H9 (cell line): ENCODE measurements at regions not wholly inside any gene's neighbourhood (a gene's known extent, or its start where the extent isn't known, plus 50 kb on each side); places are given as distances from the start of the nearest gene placed in this dataset.

Experiments
- DNase-seq: peaks from one replicate; pipeline ENCODE4 v3.0.0-alpha.2; 2017
- H2AFZ ChIP-seq: one replicate; pipeline ENCODE4 v1.6.1; 2013; ENCODE audit warnings: mild to moderate bottlenecking, low read length, control low read depth, moderate library complexity
- H2AK5ac ChIP-seq: 2 replicates; pipeline ENCODE4 v1.6.1; 2013; ENCODE audit warnings: low read length, control low read depth, mixed read lengths; ENCODE audit not compliant: insufficient read length
- H2BK120ac ChIP-seq: one replicate; pipeline ENCODE4 v1.6.1; 2013; ENCODE audit warnings: low read depth, mild to moderate bottlenecking, low read length, control low read depth, inconsistent platforms; ENCODE audit not compliant: poor library complexity, severe bottlenecking
- H2BK12ac ChIP-seq: 2 replicates; pipeline ENCODE4 v1.6.1; 2013; ENCODE audit warnings: low read length, control low read depth, mixed read lengths, low read depth; ENCODE audit not compliant: insufficient read length
- H2BK15ac ChIP-seq: 2 replicates; pipeline ENCODE4 v1.6.1; 2013; ENCODE audit warnings: low read depth, low read length, control low read depth
- H2BK20ac ChIP-seq: one replicate; pipeline ENCODE4 v1.6.1; 2013; ENCODE audit warnings: low read depth, mild to moderate bottlenecking, low read length, control low read depth, inconsistent platforms; ENCODE audit not compliant: poor library complexity, severe bottlenecking
- H2BK5ac ChIP-seq: 2 replicates; pipeline ENCODE4 v1.6.1; 2013; ENCODE audit warnings: low read length, control low read depth, mixed read lengths; ENCODE audit not compliant: insufficient read length
- H3K14ac ChIP-seq: 2 replicates; pipeline ENCODE4 v1.6.1; 2013; ENCODE audit warnings: low read length, control low read depth; ENCODE audit not compliant: insufficient read depth
- H3K18ac ChIP-seq: 2 replicates; pipeline ENCODE4 v1.6.1; 2013; ENCODE audit warnings: low read depth, mild to moderate bottlenecking, mixed read lengths, low read length, control low read depth; ENCODE audit not compliant: insufficient read length
- H3K23ac ChIP-seq: 2 replicates; pipeline ENCODE4 v1.6.1; 2013; ENCODE audit warnings: low read length, control low read depth, mixed read lengths, low read depth; ENCODE audit not compliant: insufficient read length
- H3K23me2 ChIP-seq: 2 replicates; pipeline ENCODE4 v1.6.1; 2013; ENCODE audit warnings: low read depth, mild to moderate bottlenecking, mixed read lengths, low read length, control low read depth; ENCODE audit not compliant: insufficient read length, poor library complexity, severe bottlenecking
- H3K27ac ChIP-seq: 2 replicates; pipeline ENCODE4 v1.5.1; 2013; ENCODE audit warnings: low read length, control low read depth, mixed read lengths, low read depth; ENCODE audit not compliant: insufficient read length
- H3K27me3 ChIP-seq: 2 replicates; pipeline ENCODE4 v1.6.1; 2013; ENCODE audit warnings: low read length, control low read depth, inconsistent platforms; ENCODE audit not compliant: insufficient read depth
- H3K4ac ChIP-seq: 2 replicates; pipeline ENCODE4 v1.6.1; 2013; ENCODE audit warnings: low read depth, mild to moderate bottlenecking, control low read depth, inconsistent platforms, low read length, moderate library complexity
- H3K4me1 ChIP-seq: 2 replicates; pipeline ENCODE4 v1.6.1; 2013; ENCODE audit warnings: low read length, control low read depth, inconsistent platforms; ENCODE audit not compliant: insufficient read depth
- H3K4me2 ChIP-seq: 2 replicates; pipeline ENCODE4 v1.6.1; 2013; ENCODE audit warnings: low read length, control low read depth, mixed read lengths; ENCODE audit not compliant: insufficient read length, insufficient read depth
- H3K56ac ChIP-seq: 2 replicates; pipeline ENCODE4 v1.6.1; 2013; ENCODE audit warnings: low read depth, mild to moderate bottlenecking, mixed read lengths, low read length, control low read depth; ENCODE audit not compliant: insufficient read length
- H3K79me1 ChIP-seq: 2 replicates; pipeline ENCODE4 v1.6.1; 2013; ENCODE audit warnings: low read depth, mild to moderate bottlenecking, moderate library complexity, low read length, control low read depth, inconsistent platforms; ENCODE audit not compliant: insufficient read depth, poor library complexity, severe bottlenecking
- H3K79me2 ChIP-seq: 2 replicates; pipeline ENCODE4 v1.6.1; 2013; ENCODE audit warnings: low read length, control low read depth, inconsistent platforms; ENCODE audit not compliant: insufficient read depth
- H3K9ac ChIP-seq: 2 replicates; pipeline ENCODE4 v1.6.1; 2013; ENCODE audit warnings: low read length, control low read depth, mixed read lengths; ENCODE audit not compliant: insufficient read length; ENCODE audit errors: extremely low read depth
- H3K9me3 ChIP-seq: one replicate; pipeline ENCODE4 v1.6.1; 2013; ENCODE audit warnings: low read depth, low read length, inconsistent platforms; ENCODE audit not compliant: control insufficient read depth
- H3T11ph ChIP-seq: one replicate; pipeline ENCODE4 v1.6.1; 2013; ENCODE audit warnings: mild to moderate bottlenecking, low read length, control low read depth, inconsistent platforms
- H4K20me1 ChIP-seq: one replicate; pipeline ENCODE4 v1.6.1; 2013; ENCODE audit not compliant: control insufficient read depth, insufficient read length, insufficient read depth
- H4K5ac ChIP-seq: 2 replicates; pipeline ENCODE4 v1.6.1; 2013; ENCODE audit warnings: low read depth, mild to moderate bottlenecking, mixed read lengths, low read length, control low read depth; ENCODE audit not compliant: insufficient read length
- H4K8ac ChIP-seq: replicated peaks from 2 replicates; pipeline ENCODE4 v1.6.1; 2013; ENCODE audit warnings: low read length, control low read depth, mixed read lengths, low read depth; ENCODE audit not compliant: insufficient read length
- H4K91ac ChIP-seq: 2 replicates; pipeline ENCODE4 v1.6.1; 2013; ENCODE audit warnings: low read depth, mild to moderate bottlenecking, moderate library complexity, mixed read lengths, low read length, control low read depth; ENCODE audit not compliant: insufficient read length
- H3K27ac Mint-ChIP-seq, 3 experiments: 2 replicates in 2 of 3; 3 replicates in 1 of 3; pipeline ENCODE4 v1.8.0; 2020 to 2021; ENCODE audit warnings: mixed read lengths in 3 of 3, mild to moderate bottlenecking in 1 of 3, moderate library complexity in 1 of 3
- H3K27me3 Mint-ChIP-seq: 2 replicates; pipeline ENCODE4 v1.8.0; 2021; ENCODE audit warnings: low read depth, mild to moderate bottlenecking, moderate library complexity, mixed read lengths
- H3K36me3 Mint-ChIP-seq, 3 experiments: 2 replicates in 2 of 3; 3 replicates in 1 of 3; pipeline ENCODE4 v1.8.0; 2020 to 2021; ENCODE audit warnings: low read depth in 3 of 3, mixed read lengths in 3 of 3; ENCODE audit not compliant: insufficient read depth in 1 of 3
- H3K4me1 Mint-ChIP-seq, 2 experiments: 2 replicates each; pipeline ENCODE4 v1.8.0; 2020; ENCODE audit warnings: mixed read lengths in 2 of 2
- H3K4me3 Mint-ChIP-seq, 2 experiments: 2 replicates in 1 of 2; 3 replicates in 1 of 2; pipeline ENCODE4 v1.8.0; 2020 to 2021; ENCODE audit warnings: mild to moderate bottlenecking in 2 of 2, mixed read lengths in 2 of 2, moderate library complexity in 1 of 2
- H3K9me3 Mint-ChIP-seq, 2 experiments: 2 replicates in 1 of 2; 3 replicates in 1 of 2; pipeline ENCODE4 v1.8.0; 2020; ENCODE audit warnings: mild to moderate bottlenecking in 2 of 2, mixed read lengths in 2 of 2, moderate library complexity in 1 of 2
- CTCF ChIP-seq: fragments of 200-600 bp; sonication (generic); conservative IDR thresholded peaks from 3 replicates; pipeline ENCODE4 v1.8.0; 2021; ENCODE audit warnings: antibody characterized with exemption, mild to moderate bottlenecking
- WGBS: extraction: QIAGEN DNeasy Blood & Tissue Kit; methylation state at CpG from one replicate; pipeline ENCODE4 v1.1.7; 2013; ENCODE audit warnings: missing lambda C conversion rate, low lambda C conversion rate, mixed read lengths; ENCODE audit not compliant: insufficient read length; ENCODE audit errors: extremely low coverage; 5-methylcytosine and 5-hydroxymethylcytosine counted together

GRCh38 chr6:135672256-135672655 is 174.7 kb upstream of the AHI1 start:
- peaks cover 7 to 9% of the 10 kb centered on the region in 2 experiments; a peak in 1 of 4 replicates for H3K4me1 Mint-ChIP-seq
- Histone ChIP-seq H3K27ac (no peak overlapping the region), H4K20me1 (no peaks in the 10 kb centered on the region), H3K18ac (no peak overlapping the region), H2AFZ (no peak overlapping the region), H3K79me1 (no peaks in the 10 kb centered on the region), H3T11ph (no peak overlapping the region), H3K4me2 (no peak overlapping the region), H3K9me3 (no peaks in the 10 kb centered on the region), H2BK12ac (no peak overlapping the region), H3K4me1 (no peaks in the 10 kb centered on the region), H2AK5ac (no peak overlapping the region), H2BK120ac (no peak overlapping the region), H3K23ac (no peak overlapping the region), H4K91ac (no peak overlapping the region), H4K8ac (no peak overlapping the region), H2BK15ac (no peak overlapping the region), H2BK5ac (no peak overlapping the region), H3K14ac (no peak overlapping the region), H3K56ac (no peak overlapping the region), H3K79me2 (no peaks in the 10 kb centered on the region), H2BK20ac (no peak overlapping the region), H3K23me2 (no peaks in the 10 kb centered on the region), H4K5ac (no peak overlapping the region), H3K4ac (no peak overlapping the region), H3K27me3 (no peaks in the 10 kb centered on the region), H3K9ac (no peak overlapping the region)
- WGBS: no CpG with 5 or more reads among the region's 6 CpGs
- no peaks in the 10 kb centered on the region for H3K36me3 Mint-ChIP-seq
- DNase-seq: no peak
- H3K9me3 Mint-ChIP-seq: peaks cover 0 to 3% of the 10 kb centered on the region in 2 experiments; a peak in 1 of 5 replicates
- no peak for TF ChIP-seq CTCF
- H3K27ac Mint-ChIP-seq: no peak overlapping the region; a peak in 1 of 7 replicates
- no peaks in the 10 kb centered on the region for H3K27me3 Mint-ChIP-seq
- H3K4me3 Mint-ChIP-seq: no peak overlapping the region
